ENCODE measurements at regions not wholly inside any gene's neighbourhood (a gene's known extent, or its start where the extent isn't known, plus 50 kb on each side); places are given as distances from the start of the nearest gene placed in this dataset.

DNA sequence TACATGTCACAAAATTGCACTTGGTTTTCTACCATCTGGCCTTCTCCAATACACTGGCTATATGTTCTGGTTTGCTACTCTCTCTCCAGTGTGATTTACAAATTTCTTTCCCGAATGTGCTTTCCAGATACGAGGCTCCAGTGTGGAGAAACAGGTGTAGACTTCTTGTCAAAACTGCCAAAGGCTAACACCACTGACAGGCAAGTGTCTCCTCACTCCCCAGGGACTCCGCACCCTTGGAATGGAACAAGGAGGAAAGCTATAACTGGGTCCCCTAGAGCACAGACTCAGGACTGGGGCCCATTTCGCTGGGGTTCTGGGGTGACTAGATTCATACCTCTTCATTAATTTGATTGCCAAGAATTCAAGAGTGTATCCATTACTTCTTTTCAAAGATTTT is 161.8 kb downstream of the FOXO1 start:
- Histone ChIP-seq H3K27ac (ENCODE audit: low read depth, low read length) (peak overlapping the region; percentile 91), H3K9me3 (ENCODE audit: insufficient read depth, low read depth, low read length) (no peaks in the 10 kb centered on the region), H3K4me3 (ENCODE audit: insufficient read depth, low read depth, low read length) (no peak overlapping the region), H3K27me3 (ENCODE audit: insufficient read depth, low read length) (no peaks in the 10 kb centered on the region), H3K36me3 (ENCODE audit: insufficient read depth, low read length) (no peaks in the 10 kb centered on the region), H3K9ac (ENCODE audit: low read length) (peak overlapping the region; percentile 64), H4K20me1 (ENCODE audit: insufficient read depth, low read length) (no peaks in the 10 kb centered on the region), H3K4me2 (ENCODE audit: low read length) (peak overlapping the region; percentile 70), H2AFZ (ENCODE audit: low read depth, low read length) (no peak overlapping the region), H3K79me2 (ENCODE audit: insufficient read depth, low read length) (no peaks in the 10 kb centered on the region), H3K4me1 (ENCODE audit: insufficient read depth, low read length) (peaks cover 19% of the 10 kb centered on the region)
- H3K4me3 Mint-ChIP-seq (ENCODE audit: unreplicated experiment): peak overlapping the region; percentile 70
- no peaks in the 10 kb centered on the region for H3K9me3 Mint-ChIP-seq (ENCODE audit: unreplicated experiment)
- no peaks in the 10 kb centered on the region for H3K27me3 Mint-ChIP-seq (ENCODE audit: low read depth, unreplicated experiment)
- TF ChIP-seq EZH2 (IDR thresholded peaks at IDR 0.05; ENCODE audit: insufficient read depth, low read length) (no peak), CTCF (IDR thresholded peaks at IDR 0.05; ENCODE audit: insufficient read depth, low read depth, low read length) (no peak)
- H3K36me3 Mint-ChIP-seq (ENCODE audit: low read depth, unreplicated experiment): no peaks in the 10 kb centered on the region
- peak overlapping the region; percentile 99 for H3K27ac Mint-ChIP-seq (ENCODE audit: unreplicated experiment)
- peaks cover 34% of the 10 kb centered on the region for H3K4me1 Mint-ChIP-seq (ENCODE audit: low read depth, unreplicated experiment)
- DNase-seq (ENCODE audit: low read depth) (no peak), FAIRE-seq (peak; percentile 9)

- TF ChIP-seq EZH2 (IDR thresholded peaks at IDR 0.05; ENCODE audit: insufficient read depth, low read length): no peak
- no peak overlapping the region for H3K9ac ChIP-seq (ENCODE audit: low read length)
- H3K4me3 Mint-ChIP-seq (ENCODE audit: unreplicated experiment): no peak overlapping the region
- no peak overlapping the region for H3K4me2 ChIP-seq (ENCODE audit: low read length)
- H3K4me3 ChIP-seq (ENCODE audit: insufficient read depth, low read depth, low read length): no peak overlapping the region
- peaks cover 34% of the 10 kb centered on the region for H3K4me1 Mint-ChIP-seq (ENCODE audit: low read depth, unreplicated experiment)
- no peaks in the 10 kb centered on the region for H3K36me3 Mint-ChIP-seq (ENCODE audit: low read depth, unreplicated experiment)
- no peaks in the 10 kb centered on the region for H3K27me3 Mint-ChIP-seq (ENCODE audit: low read depth, unreplicated experiment)
- H3K4me1 ChIP-seq (ENCODE audit: insufficient read depth, low read length): peaks cover 19% of the 10 kb centered on the region
- peak overlapping the region; percentile 99 for H3K27ac Mint-ChIP-seq (ENCODE audit: unreplicated experiment)
- DNase-seq (ENCODE audit: low read depth) (peak; percentile 73), FAIRE-seq (no peak)
- H3K9me3 Mint-ChIP-seq (ENCODE audit: unreplicated experiment): no peaks in the 10 kb centered on the region
- no peak overlapping the region for H3K27ac ChIP-seq (ENCODE audit: low read depth, low read length)
- H4K20me1 ChIP-seq (ENCODE audit: insufficient read depth, low read length): no peaks in the 10 kb centered on the region
- no peaks in the 10 kb centered on the region for H3K9me3 ChIP-seq (ENCODE audit: insufficient read depth, low read depth, low read length)
- H3K36me3 ChIP-seq (ENCODE audit: insufficient read depth, low read length): no peaks in the 10 kb centered on the region
- no peak overlapping the region for H2AFZ ChIP-seq (ENCODE audit: low read depth, low read length)
- no peaks in the 10 kb centered on the region for H3K79me2 ChIP-seq (ENCODE audit: insufficient read depth, low read length)
- H3K27me3 ChIP-seq (ENCODE audit: insufficient read depth, low read length): no peaks in the 10 kb centered on the region
Observed at GRCh38 chr13:40505196-40505595, 161.2 kb downstream of the FOXO1 start.

Measured in astrocyte (in vitro differentiated cells and primary cell).